GM23248 (cell line): ENCODE measurements at regions not wholly inside any gene's neighbourhood (a gene's known extent, or its start where the extent isn't known, plus 50 kb on each side); places are given as distances from the start of the nearest gene placed in this dataset.

Experiments used
- DNase-seq: peaks from one replicate; pipeline ENCODE4 v3.0.0-alpha.2; 2015
- H2AFZ ChIP-seq: fragments of 200-600 bp; sonication (generic); 2 replicates; pipeline ENCODE4 v1.6.1; 2016; ENCODE audit warnings: antibody characterized with exemption
- H3F3A ChIP-seq: fragments of 200-600 bp; sonication (generic); 2 replicates; pipeline ENCODE4 v1.6.1; 2016; ENCODE audit warnings: mild to moderate bottlenecking, antibody characterized with exemption, mixed run types; ENCODE audit not compliant: insufficient read depth
- H3K27ac ChIP-seq: fragments of 200-600 bp; sonication (generic); 2 replicates; pipeline ENCODE4 v1.5.1; 2016; ENCODE audit warnings: mild to moderate bottlenecking
- H3K27me3 ChIP-seq: fragments of 200-600 bp; sonication (generic); replicated peaks from 2 replicates; pipeline ENCODE4 v1.6.1; 2016; ENCODE audit warnings: mild to moderate bottlenecking; ENCODE audit not compliant: insufficient read depth
- H3K36me3 ChIP-seq: fragments of 200-600 bp; sonication (generic); 2 replicates; pipeline ENCODE4 v1.6.1; 2016; ENCODE audit warnings: low read depth, mild to moderate bottlenecking
- H3K4me1 ChIP-seq: fragments of 200-600 bp; sonication (generic); 2 replicates; pipeline ENCODE4 v1.6.1; 2016; ENCODE audit warnings: mild to moderate bottlenecking; ENCODE audit not compliant: insufficient read depth
- H3K4me2 ChIP-seq: fragments of 200-600 bp; sonication (generic); one replicate; pipeline ENCODE4 v1.6.1; 2016; ENCODE audit warnings: mild to moderate bottlenecking; ENCODE audit not compliant: unreplicated experiment
- H3K4me3 ChIP-seq: fragments of 200-600 bp; sonication (generic); 2 replicates; pipeline ENCODE4 v1.5.1; 2016; ENCODE audit warnings: mild to moderate bottlenecking
- H3K79me2 ChIP-seq: fragments of 200-600 bp; sonication (generic); 2 replicates; pipeline ENCODE4 v1.6.1; 2016; ENCODE audit warnings: mild to moderate bottlenecking; ENCODE audit not compliant: insufficient read depth
- H3K9ac ChIP-seq: fragments of 200-600 bp; sonication (generic); 2 replicates; pipeline ENCODE4 v1.6.1; 2016; ENCODE audit warnings: mild to moderate bottlenecking
- H3K9me2 ChIP-seq: fragments of 200-600 bp; sonication (generic); 2 replicates; pipeline ENCODE4 v1.6.1; 2016; ENCODE audit warnings: mixed run types, mild to moderate bottlenecking, moderate library complexity; ENCODE audit not compliant: insufficient read depth
- H3K9me3 ChIP-seq: fragments of 200-600 bp; sonication (generic); one replicate; pipeline ENCODE4 v1.6.1; 2017; ENCODE audit warnings: low read depth
- H4K20me1 ChIP-seq: fragments of 200-600 bp; sonication (generic); 2 replicates; pipeline ENCODE4 v1.6.0; 2016; ENCODE audit not compliant: insufficient read depth
- EZH2 ChIP-seq: fragments of 200-600 bp; sonication (generic); IDR thresholded peaks from 2 replicates; pipeline ENCODE4 v1.6.1; 2018; ENCODE audit warnings: antibody characterized with exemption, mild to moderate bottlenecking; ENCODE audit not compliant: insufficient read depth, poor library complexity, severe bottlenecking
- EZH2phosphoT487 ChIP-seq: fragments of 200-600 bp; sonication (generic); IDR thresholded peaks from 2 replicates; pipeline ENCODE4 v1.6.1; 2018; ENCODE audit warnings: antibody characterized with exemption, moderate library complexity, mild to moderate bottlenecking, low read depth; ENCODE audit not compliant: insufficient read depth
- WGBS, 2 experiments: methylation state at CpG; one replicate each; pipeline ENCODE4 v1.1.6; 2015 to 2017; ENCODE audit warnings: low lambda C conversion rate in 2 of 2, low coverage in 1 of 2; ENCODE audit errors: missing lambda C conversion rate in 2 of 2; 5-methylcytosine and 5-hydroxymethylcytosine counted together
- in situ Hi-C: fragments of 300-500 bp; cut with MboI; formaldehyde crosslinking; loops from 2 replicates; pipeline ENCODE4 v1.15.0; 2020

DNA sequence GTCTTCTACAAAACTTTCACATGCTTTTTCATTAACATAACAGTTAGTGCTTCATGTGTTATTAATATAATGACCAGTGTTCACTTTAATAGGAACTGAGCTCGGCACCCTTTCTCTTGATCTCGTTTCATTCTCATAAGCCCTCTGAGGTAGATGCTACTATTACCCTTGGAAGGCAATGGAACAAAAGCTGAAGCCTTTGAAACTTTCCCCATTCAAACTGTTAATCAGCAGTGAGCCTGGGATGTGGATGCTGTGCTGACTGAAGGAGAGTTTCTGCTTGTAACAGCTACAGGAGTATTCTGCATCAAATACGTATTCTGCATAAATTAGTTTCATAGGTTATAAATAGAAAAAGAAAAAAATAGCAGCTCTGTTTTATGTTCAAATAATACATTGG is 904.0 kb upstream of the CDH2 start:
- TF ChIP-seq EZH2phosphoT487 (no peak), EZH2 (no peak)
- no peak for DNase-seq
- Histone ChIP-seq H3K9me3 (no peaks in the 10 kb centered on the region), H3K4me2 (no peak overlapping the region), H4K20me1 (no peaks in the 10 kb centered on the region), H3K79me2 (no peaks in the 10 kb centered on the region), H2AFZ (no peak overlapping the region), H3K4me1 (no peaks in the 10 kb centered on the region; the same call in 1 of the 2 replicates), H3K27me3 (no peaks in the 10 kb centered on the region), H3K9ac (no peak overlapping the region), H3K4me3 (no peak overlapping the region), H3K36me3 (no peaks in the 10 kb centered on the region), H3K27ac (no peak overlapping the region), H3K9me2 (no peaks in the 10 kb centered on the region), H3F3A (no peaks in the 10 kb centered on the region)
- WGBS, 2 experiments = 69 to 78% methylated on average over 3 of the region's 3 CpGs
- in situ Hi-C loops = no loop called here

DNA sequence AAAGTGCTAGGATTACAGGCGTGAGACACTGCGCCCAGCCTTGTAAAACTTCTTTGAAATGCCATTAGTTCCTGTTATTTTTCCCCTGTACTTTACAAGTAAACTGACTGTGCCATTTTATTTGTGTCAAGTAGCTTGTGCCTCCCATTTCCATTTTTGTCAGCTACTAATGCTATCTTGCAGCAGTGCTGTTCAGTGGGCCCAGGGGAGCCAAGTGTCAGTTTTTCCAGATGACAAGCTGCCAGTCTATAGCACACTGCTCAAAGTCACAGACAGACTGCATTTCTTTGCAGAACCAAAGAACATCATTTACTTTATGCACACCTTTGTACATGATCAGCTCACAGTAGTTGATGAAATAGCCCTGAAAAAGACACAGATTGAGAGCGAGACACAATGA is 901.3 kb upstream of the CDH2 start:
- no peak overlapping the region for H3K4me3 ChIP-seq
- no peaks in the 10 kb centered on the region for H3F3A ChIP-seq
- no peaks in the 10 kb centered on the region for H4K20me1 ChIP-seq
- H3K9ac ChIP-seq = no peak overlapping the region
- H3K27me3 ChIP-seq = no peaks in the 10 kb centered on the region
- no peaks in the 10 kb centered on the region for H3K79me2 ChIP-seq
- WGBS, 2 experiments = 86 to 96% methylated on average over 3 of the region's 3 CpGs
- no peaks in the 10 kb centered on the region for H3K9me2 ChIP-seq
- H3K9me3 ChIP-seq = no peaks in the 10 kb centered on the region
- H2AFZ ChIP-seq = no peak overlapping the region
- no peaks in the 10 kb centered on the region for H3K36me3 ChIP-seq
- H3K4me1 ChIP-seq = no peaks in the 10 kb centered on the region; the same call in 1 of the 2 replicates
- H3K4me2 ChIP-seq = no peak overlapping the region
- H3K27ac ChIP-seq = no peak overlapping the region
- DNase-seq = no peak
- in situ Hi-C loops = no loop called here
- TF ChIP-seq EZH2 (no peak), EZH2phosphoT487 (no peak)

DNA sequence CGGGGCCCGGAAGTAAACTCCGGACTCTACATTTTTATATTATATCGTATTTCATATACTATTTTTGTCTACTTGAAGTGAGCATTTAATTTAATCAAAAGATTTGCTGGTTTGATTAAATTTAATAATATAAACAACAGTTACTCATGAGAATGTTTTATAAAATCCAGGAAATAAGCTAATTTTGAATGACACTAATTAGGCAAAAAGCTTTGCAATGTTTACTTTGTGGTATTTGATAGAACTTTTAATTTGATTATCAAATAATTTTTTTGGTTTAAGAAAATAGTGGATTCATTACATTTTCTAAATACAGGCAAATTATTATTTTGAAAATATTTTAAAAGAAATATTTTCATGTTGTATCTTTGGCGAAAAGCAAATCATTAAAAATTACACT is 900.4 kb upstream of the CDH2 start:
- TF ChIP-seq EZH2 (no peak), EZH2phosphoT487 (no peak)
- no peaks in the 10 kb centered on the region for H3K4me1 ChIP-seq
- in situ Hi-C loops = no loop called here

DNA sequence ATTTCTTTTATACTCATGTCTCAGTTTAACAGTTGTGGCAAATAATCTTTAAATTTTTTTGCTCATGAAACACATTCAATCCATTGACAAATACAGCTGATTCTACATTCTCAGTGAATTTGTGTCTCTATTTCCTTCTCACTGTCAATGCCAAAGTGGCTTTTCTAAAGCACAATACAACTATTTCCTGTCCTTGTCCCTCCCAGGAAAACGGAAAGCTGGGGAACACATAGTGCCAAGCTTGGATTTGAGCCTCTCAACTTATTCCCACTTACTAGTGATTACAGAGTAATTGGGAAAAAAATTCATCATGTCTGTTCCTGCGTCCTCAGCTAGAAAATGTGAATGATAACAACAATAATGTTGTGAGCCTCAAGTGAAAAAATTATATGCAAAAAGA is 899.7 kb upstream of the CDH2 start:
- Histone ChIP-seq H3F3A (no peaks in the 10 kb centered on the region), H3K79me2 (no peaks in the 10 kb centered on the region), H3K9me2 (no peaks in the 10 kb centered on the region), H3K4me1 (no peaks in the 10 kb centered on the region), H4K20me1 (no peaks in the 10 kb centered on the region), H3K9ac (no peak overlapping the region), H3K4me3 (no peak overlapping the region), H2AFZ (no peak overlapping the region), H3K9me3 (no peaks in the 10 kb centered on the region), H3K27ac (no peak overlapping the region), H3K4me2 (no peak overlapping the region), H3K36me3 (no peaks in the 10 kb centered on the region), H3K27me3 (no peaks in the 10 kb centered on the region)
- DNase-seq = no peak
- TF ChIP-seq EZH2 (no peak), EZH2phosphoT487 (no peak)
- WGBS, 2 experiments = 71 to 74% methylated on average over 2 of the region's 2 CpGs
- in situ Hi-C loops = no loop called here

More for the DNA sequence above, 900.4 kb upstream of the CDH2 start:
- Histone ChIP-seq H2AFZ (no peak overlapping the region), H4K20me1 (no peaks in the 10 kb centered on the region), H3K9ac (no peak overlapping the region), H3K36me3 (no peaks in the 10 kb centered on the region), H3K9me2 (no peaks in the 10 kb centered on the region), H3K9me3 (no peaks in the 10 kb centered on the region), H3F3A (no peaks in the 10 kb centered on the region), H3K4me3 (no peak overlapping the region), H3K27ac (no peak overlapping the region), H3K79me2 (no peaks in the 10 kb centered on the region), H3K4me2 (no peak overlapping the region), H3K27me3 (no peaks in the 10 kb centered on the region)
- no peak for DNase-seq
- 93 to 96% methylated on average over 5 of the region's 5 CpGs for WGBS, 2 experiments

DNA sequence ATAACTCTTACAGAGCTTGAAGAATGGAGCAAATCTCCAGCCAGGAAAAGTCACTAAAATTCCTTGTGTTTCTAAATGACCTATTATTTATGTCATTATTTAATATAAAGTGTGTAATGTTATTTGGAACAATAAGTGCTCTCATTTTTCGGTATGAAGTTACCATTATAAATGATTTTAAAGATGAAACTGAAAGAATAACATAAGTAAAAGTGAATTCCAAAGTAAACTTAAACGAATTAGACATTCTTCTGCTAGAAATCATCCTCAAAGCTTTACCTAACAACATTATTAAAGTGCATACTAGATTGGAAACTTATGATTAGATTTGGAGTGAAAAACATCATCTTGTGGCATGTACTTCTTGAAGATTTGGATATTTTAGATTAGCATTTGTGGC is 897.2 kb upstream of the CDH2 start:
- Histone ChIP-seq H3K4me2 (no peak overlapping the region), H3K9me3 (no peaks in the 10 kb centered on the region), H3K4me3 (no peak overlapping the region), H3K27me3 (no peaks in the 10 kb centered on the region), H4K20me1 (no peaks in the 10 kb centered on the region), H3K9ac (no peak overlapping the region), H3K9me2 (no peaks in the 10 kb centered on the region), H3F3A (no peaks in the 10 kb centered on the region), H3K36me3 (no peaks in the 10 kb centered on the region), H2AFZ (no peak overlapping the region), H3K27ac (no peak overlapping the region), H3K4me1 (no peaks in the 10 kb centered on the region), H3K79me2 (no peaks in the 10 kb centered on the region)
- WGBS, 2 experiments = 35 to 45% methylated on average over 2 of the region's 2 CpGs
- in situ Hi-C loops = no loop called here
- no peak for DNase-seq
- TF ChIP-seq EZH2phosphoT487 = no peak
- no peak for TF ChIP-seq EZH2
